Gastrocnemius medialis (tissue), 4 donors: ENCODE measurements at regions not wholly inside any gene's neighbourhood (a gene's known extent, or its start where the extent isn't known, plus 50 kb on each side); places are given as distances from the start of the nearest gene placed in this dataset.

ENCODE experiments used
- ATAC-seq, 2 donors: fragments of 150-250 bp; one replicate each; pipeline ENCODE4 v1.9.1; 2016
- DNase-seq, 2 donors: peaks; one replicate each; pipeline ENCODE4 v3.0.0-alpha.2; 2019
- H3K27ac ChIP-seq, 4 donors: fragments of 200-600 bp; sonication (generic); 1 replicate in 1 of 4; 2 replicates in 3 of 4; pipeline ENCODE4 v1.5.1; 2016 to 2018; ENCODE audit warnings: mild to moderate bottlenecking in 2 of 4, moderate library complexity in 1 of 4
- H3K27me3 ChIP-seq, 3 donors: fragments of 200-600 bp; sonication (generic) in 2 of 3; 1 replicate in 1 of 3; 2 replicates in 2 of 3; pipeline versions ENCODE4 v1.5.1 to v1.6.0; 2016 to 2019; ENCODE audit warnings: mild to moderate bottlenecking in 1 of 3, moderate library complexity in 1 of 3
- H3K36me3 ChIP-seq, 2 donors: fragments of 200-600 bp; sonication (generic) in 1 of 2; one replicate each; pipeline ENCODE4 v1.5.1; 2017 to 2018
- H3K4me1 ChIP-seq, 2 donors: fragments of 200-600 bp; sonication (generic) in 1 of 2; one replicate each; pipeline ENCODE4 v1.5.1; 2016 to 2017; ENCODE audit warnings: mild to moderate bottlenecking in 2 of 2
- H3K4me3 ChIP-seq, 4 donors: fragments of 200-600 bp; sonication (generic) in 3 of 4; 1 replicate in 1 of 4; 2 replicates in 3 of 4; pipeline ENCODE4 v1.5.1; 2016 to 2019; ENCODE audit warnings: mild to moderate bottlenecking in 2 of 4
- H3K9me3 ChIP-seq, 3 donors: fragments of 200-600 bp; sonication (generic) in 2 of 3; 1 replicate in 1 of 3; 2 replicates in 2 of 3; pipeline ENCODE4 v1.5.1; 2016 to 2019
- CTCF ChIP-seq, 5 experiments: fragments of 450-650 bp in 3 of 5; fragments of 200-600 bp in 2 of 5; sonication (generic) in 2 of 5; IDR thresholded peaks in 4 of 5; conservative IDR thresholded peaks in 1 of 5; 1 replicate in 4 of 5; 2 replicates in 1 of 5; pipeline ENCODE4 v1.5.1; 2016 to 2019; ENCODE audit warnings: antibody characterized with exemption in 5 of 5, mild to moderate bottlenecking in 3 of 5, moderate library complexity in 3 of 5
- POLR2A ChIP-seq, 2 donors: fragments of 450-650 bp; IDR thresholded peaks; one replicate each; pipeline ENCODE4 v1.6.1; 2017; ENCODE audit warnings: antibody characterized with exemption in 2 of 2, mild to moderate bottlenecking in 2 of 2, moderate library complexity in 2 of 2
- in situ Hi-C, 4 donors: fragments of 200-750 bp; cut with MboI; loops; one replicate each; pipeline versions ENCODE4 v1.15.0 to v1.8.0; 2017; ENCODE audit warnings: low sequenced_read_pairs in 4 of 4
- intact Hi-C: fragments of 100-400 bp; cut with DNase I; formaldehyde crosslinking; loops from one replicate; pipeline ENCODE4 v1.15.1; 2023; ENCODE audit warnings: low total_unique reads

- in situ Hi-C loops (no loop called here), intact Hi-C loops (no loop called here)
- H3K27me3 ChIP-seq, result no peaks in the 10 kb centered on the region
- no peak for DNase-seq
- TF ChIP-seq POLR2A (IDR thresholded peaks at IDR 0.05), result no peak
- TF ChIP-seq CTCF (IDR thresholded peaks at IDR 0.05 in 4 of 5, conservative IDR thresholded peaks at IDR 0.05 in 1 of 5), result no peak
- ATAC-seq, result no peak
- H3K4me1 ChIP-seq, result no peaks in the 10 kb centered on the region
- H3K27ac ChIP-seq, result no peak overlapping the region
- no peak overlapping the region for H3K4me3 ChIP-seq
- H3K9me3 ChIP-seq, result no peaks in the 10 kb centered on the region
- no peaks in the 10 kb centered on the region for H3K36me3 ChIP-seq
Measured at GRCh38 chr2:19490846-19491435, 132.5 kb upstream of the OSR1 start.

GRCh38 chr2:19488009-19488691 is 129.7 kb upstream of the OSR1 start:
- Histone ChIP-seq H3K9me3 (no peaks in the 10 kb centered on the region), H3K4me1 (no peaks in the 10 kb centered on the region), H3K27me3 (no peaks in the 10 kb centered on the region), H3K27ac (no peak overlapping the region), H3K36me3 (no peaks in the 10 kb centered on the region), H3K4me3 (no peak overlapping the region)
- DNase-seq, result no peak
- intact Hi-C loops, result no loop called here
- in situ Hi-C loops, result no loop called here
- no peak for ATAC-seq
- TF ChIP-seq POLR2A (IDR thresholded peaks at IDR 0.05), result no peak
- no peak for TF ChIP-seq CTCF (IDR thresholded peaks at IDR 0.05 in 4 of 5, conservative IDR thresholded peaks at IDR 0.05 in 1 of 5)

GRCh38 chr2:19484736-19485135 is 126.3 kb upstream of the OSR1 start:
- TF ChIP-seq POLR2A (IDR thresholded peaks at IDR 0.05) (no peak), CTCF (IDR thresholded peaks at IDR 0.05 in 4 of 5, conservative IDR thresholded peaks at IDR 0.05 in 1 of 5) (no peak)
- H3K27ac ChIP-seq, result no peak overlapping the region
- ATAC-seq (no peak), DNase-seq (no peak)
- H3K4me3 ChIP-seq, result no peak overlapping the region
- intact Hi-C loops (no loop called here), in situ Hi-C loops (no loop called here)
- no peaks in the 10 kb centered on the region for H3K9me3 ChIP-seq
- no peaks in the 10 kb centered on the region for H3K36me3 ChIP-seq
- no peaks in the 10 kb centered on the region for H3K27me3 ChIP-seq
- H3K4me1 ChIP-seq, result no peaks in the 10 kb centered on the region

GRCh38 chr2:19480673-19481072 is 122.2 kb upstream of the OSR1 start:
- Histone ChIP-seq H3K4me1 (no peaks in the 10 kb centered on the region), H3K27me3 (no peaks in the 10 kb centered on the region), H3K27ac (no peak overlapping the region), H3K9me3 (no peaks in the 10 kb centered on the region), H3K4me3 (no peak overlapping the region), H3K36me3 (no peaks in the 10 kb centered on the region)
- in situ Hi-C loops, result no loop called here
- ATAC-seq, result no peak
- no peak for DNase-seq
- intact Hi-C loops, result no loop called here
- TF ChIP-seq CTCF (IDR thresholded peaks at IDR 0.05 in 4 of 5, conservative IDR thresholded peaks at IDR 0.05 in 1 of 5), result no peak
- TF ChIP-seq POLR2A (IDR thresholded peaks at IDR 0.05), result no peak
